ENCODE measurements at regions not wholly inside any gene's neighbourhood (a gene's known extent, or its start where the extent isn't known, plus 50 kb on each side); places are given as distances from the start of the nearest gene placed in this dataset.
"Not testable (repeated sequence)": the region's sequence is repeated elsewhere in the genome, so short reads cannot be mapped to it uniquely, and the experiment has no call there.

DNA sequence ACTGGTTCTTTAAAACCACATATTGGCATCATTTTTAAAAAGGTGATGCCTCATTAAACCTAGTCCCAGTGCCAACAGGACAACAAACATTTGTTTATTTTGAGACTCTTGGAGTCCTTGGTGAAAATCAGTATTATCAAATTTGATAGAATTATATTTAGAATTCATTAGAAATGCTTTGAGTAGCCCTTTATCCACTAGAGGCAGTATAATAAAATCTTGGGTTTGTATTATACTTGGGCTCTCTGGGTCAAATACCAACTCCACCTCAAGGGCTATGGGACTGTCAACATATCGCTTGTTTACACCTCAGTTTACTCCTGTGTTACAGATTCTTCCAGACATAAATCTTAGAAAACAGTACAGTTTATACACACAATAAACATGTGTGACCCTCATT, 335.7 kb upstream of the FSTL5 start:
- no peak for DNase-seq (ENCODE audit: low read depth)
- TF ChIP-seq, protein P1, sequence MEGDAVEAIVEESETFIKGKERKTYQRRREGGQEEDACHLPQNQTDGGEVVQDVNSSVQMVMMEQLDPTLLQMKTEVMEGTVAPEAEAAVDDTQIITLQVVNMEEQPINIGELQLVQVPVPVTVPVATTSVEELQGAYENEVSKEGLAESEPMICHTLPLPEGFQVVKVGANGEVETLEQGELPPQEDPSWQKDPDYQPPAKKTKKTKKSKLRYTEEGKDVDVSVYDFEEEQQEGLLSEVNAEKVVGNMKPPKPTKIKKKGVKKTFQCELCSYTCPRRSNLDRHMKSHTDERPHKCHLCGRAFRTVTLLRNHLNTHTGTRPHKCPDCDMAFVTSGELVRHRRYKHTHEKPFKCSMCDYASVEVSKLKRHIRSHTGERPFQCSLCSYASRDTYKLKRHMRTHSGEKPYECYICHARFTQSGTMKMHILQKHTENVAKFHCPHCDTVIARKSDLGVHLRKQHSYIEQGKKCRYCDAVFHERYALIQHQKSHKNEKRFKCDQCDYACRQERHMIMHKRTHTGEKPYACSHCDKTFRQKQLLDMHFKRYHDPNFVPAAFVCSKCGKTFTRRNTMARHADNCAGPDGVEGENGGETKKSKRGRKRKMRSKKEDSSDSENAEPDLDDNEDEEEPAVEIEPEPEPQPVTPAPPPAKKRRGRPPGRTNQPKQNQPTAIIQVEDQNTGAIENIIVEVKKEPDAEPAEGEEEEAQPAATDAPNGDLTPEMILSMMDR (IDR thresholded peaks at IDR 0.05; ENCODE audit: control insufficient read depth, extremely low read depth, insufficient read depth): 0 out of 2 replicates have a peak, but pooled peaks have one; percentile 14
- H3K4me3 ChIP-seq (ENCODE audit: low read depth, low read length): no peak overlapping the region

DNA sequence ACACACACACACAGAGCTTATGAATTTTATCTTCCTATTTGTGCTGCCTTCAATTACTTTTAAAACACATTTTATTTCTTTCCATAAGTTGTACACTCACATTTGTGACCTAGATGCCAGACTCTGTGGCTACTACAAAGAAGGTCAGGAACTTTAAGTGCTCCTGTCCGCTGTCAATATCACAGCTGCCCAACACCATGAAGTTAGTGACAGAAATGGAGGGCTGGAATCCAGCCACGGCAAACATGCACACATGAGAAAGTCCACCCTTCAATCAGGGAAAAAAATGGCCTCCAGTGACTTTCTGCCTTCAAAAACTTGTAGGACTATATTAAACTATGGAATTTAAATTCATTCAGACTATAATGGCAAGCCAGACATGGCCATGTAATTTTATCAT, 334.4 kb upstream of the FSTL5 start:
- H3K4me3 ChIP-seq (ENCODE audit: low read depth, low read length): no peak overlapping the region
- no peak for DNase-seq (ENCODE audit: low read depth)
- TF ChIP-seq, protein P1 (IDR thresholded peaks at IDR 0.05; ENCODE audit: control insufficient read depth, extremely low read depth, insufficient read depth): no peak

- TF ChIP-seq, protein P1 (IDR thresholded peaks at IDR 0.05; ENCODE audit: control insufficient read depth, extremely low read depth, insufficient read depth): peak; percentile 82
- no peak overlapping the region for H3K4me3 ChIP-seq (ENCODE audit: low read depth, low read length)
- DNase-seq (ENCODE audit: low read depth): no peak
Observed at GRCh38 chr4:162497564-162498167, 333.9 kb upstream of the FSTL5 start.

DNA sequence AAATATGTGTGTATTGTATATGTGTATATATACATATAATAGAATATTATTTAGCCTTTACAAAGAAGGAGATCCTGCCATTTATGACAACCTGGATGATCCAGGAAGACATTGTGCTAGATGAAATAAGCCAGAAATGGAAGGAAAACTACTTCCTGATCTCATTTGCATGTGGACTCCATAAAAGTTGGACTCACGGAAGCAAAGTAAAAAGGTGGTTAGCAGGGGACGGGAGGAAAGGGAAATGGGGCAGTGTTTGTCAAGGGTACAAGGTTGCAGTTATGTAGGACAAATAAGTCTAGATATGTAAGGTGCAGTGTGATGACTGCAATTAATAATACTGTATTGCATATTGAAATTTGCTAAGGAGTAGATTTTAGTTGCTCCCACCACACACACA, 331.1 kb upstream of the FSTL5 start:
- DNase-seq (ENCODE audit: low read depth): no peak
- H3K4me3 ChIP-seq (ENCODE audit: low read depth, low read length): no peak overlapping the region
- TF ChIP-seq, protein P1 (IDR thresholded peaks at IDR 0.05; ENCODE audit: control insufficient read depth, extremely low read depth, insufficient read depth): no peak

- TF ChIP-seq, protein P1 (IDR thresholded peaks at IDR 0.05; ENCODE audit: control insufficient read depth, extremely low read depth, insufficient read depth): no peak
- H3K4me3 ChIP-seq (ENCODE audit: low read depth, low read length): no peak overlapping the region
- no peak for DNase-seq (ENCODE audit: low read depth)
Observed at GRCh38 chr4:162485486-162485885, 321.7 kb upstream of the FSTL5 start.

- no peak for DNase-seq (ENCODE audit: low read depth)
- TF ChIP-seq, protein P1 (IDR thresholded peaks at IDR 0.05; ENCODE audit: control insufficient read depth, extremely low read depth, insufficient read depth): no peak
- H3K4me3 ChIP-seq (ENCODE audit: low read depth, low read length): no peak overlapping the region
Observed at GRCh38 chr4:162475246-162475645, 311.4 kb upstream of the FSTL5 start.

DNA sequence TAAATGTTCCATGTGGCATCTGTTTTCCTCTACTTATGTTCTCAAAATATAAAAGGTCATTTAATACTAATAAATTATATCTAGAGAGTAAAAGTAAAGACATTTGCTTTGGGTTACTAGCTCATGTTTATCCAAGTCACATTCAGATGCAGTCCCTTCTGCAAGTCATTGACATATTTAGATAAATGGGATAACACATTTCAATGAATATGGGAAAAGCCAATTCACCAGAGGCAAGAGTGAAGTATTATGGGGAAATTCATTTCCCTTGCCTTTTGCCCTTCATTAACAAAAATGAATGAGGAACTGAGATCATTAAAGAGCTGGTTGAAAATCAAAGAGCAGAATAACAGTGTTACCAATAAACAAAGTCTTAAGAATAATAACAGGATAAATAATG, 306.2 kb upstream of the FSTL5 start:
- TF ChIP-seq, protein P1 (IDR thresholded peaks at IDR 0.05; ENCODE audit: control insufficient read depth, extremely low read depth, insufficient read depth): no peak

DNA sequence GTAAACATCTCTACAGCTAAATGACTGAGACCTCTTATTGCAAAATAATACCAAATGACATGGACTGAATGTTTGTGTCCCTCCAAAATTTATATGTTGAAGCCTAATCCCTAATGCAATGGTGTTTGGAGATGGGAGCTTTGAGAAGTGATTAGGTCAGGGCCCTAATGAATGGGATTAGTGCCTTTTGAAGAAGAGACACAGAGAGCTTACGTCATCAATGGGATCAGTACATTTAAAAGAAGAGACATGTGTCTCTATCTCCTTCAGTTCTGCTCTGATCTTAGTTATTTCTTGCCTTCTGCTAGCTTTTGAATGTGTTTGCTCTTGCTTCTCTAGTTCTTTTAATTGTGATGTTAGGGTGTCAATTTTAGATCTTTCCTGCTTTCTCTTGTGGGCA, 301.6 kb upstream of the FSTL5 start:
- DNase-seq (ENCODE audit: low read depth); H3K4me3 ChIP-seq (ENCODE audit: low read depth, low read length): not testable (repeated sequence)

More for the DNA sequence above, 306.2 kb upstream of the FSTL5 start:
- H3K4me3 ChIP-seq (ENCODE audit: low read depth, low read length): no peak overlapping the region
- no peak for DNase-seq (ENCODE audit: low read depth)
